ENCODE measurements at regions not wholly inside any gene's neighbourhood (a gene's known extent, or its start where the extent isn't known, plus 50 kb on each side); places are given as distances from the start of the nearest gene placed in this dataset.

- Histone ChIP-seq H3K4me1 (ENCODE audit: insufficient read depth, low read length) (peaks cover 39% of the 10 kb centered on the region), H3K4me3 (replicated peaks in 1 of 3; ENCODE audit: insufficient read depth in 1 of 3, low read depth in 2 of 3, low read length in 3 of 3) (no peak overlapping the region), H3K9me3 (ENCODE audit: low read length) (no peaks in the 10 kb centered on the region), H3K9ac (ENCODE audit: insufficient read depth, low read depth, low read length) (no peak overlapping the region), H3K36me3 (replicated peaks in 1 of 2; ENCODE audit: control insufficient read depth in 1 of 2, insufficient read depth in 2 of 2, low read length in 2 of 2) (no peaks in the 10 kb centered on the region), H3K27ac (ENCODE audit: extremely low read length, insufficient read depth, low read length) (no peak overlapping the region), H3K4me2 (ENCODE audit: low read depth, low read length) (no peak overlapping the region), H4K20me1 (ENCODE audit: insufficient read depth, low read length) (no peaks in the 10 kb centered on the region), H3K79me2 (ENCODE audit: insufficient read depth, low read length) (no peaks in the 10 kb centered on the region), H3K27me3 (ENCODE audit: control insufficient read depth in 1 of 2, insufficient read depth in 2 of 2, low read length in 2 of 2) (no peaks in the 10 kb centered on the region), H2AFZ (ENCODE audit: low read length) (no peak overlapping the region)
- ChIA-PET POLR2A (no interaction called here), CTCF (ENCODE audit: low intra/inter-chr PET ratio, low total read pairs) (no interaction called here)
- in situ Hi-C loops (cut with HindIII; ENCODE audit: extremely low pct_ligation_motif_present, low pct_unique_long_range_greater_than_20kb) (no loop called here), intact Hi-C loops (cut with micrococcal nuclease; ENCODE audit: unreplicated experiment) (no loop called here)
- DNase-seq (ENCODE audit: low spot score) (no peak), FAIRE-seq (no peak), ATAC-seq (no peak)
- BruUV-seq (replicated peaks) = no TSS peak
- TF ChIP-seq RARG (CRISPR knock-in tag; IDR thresholded peaks at IDR 0.05; ENCODE audit: low read depth) = no peak
- peak; percentile 24 for TF ChIP-seq HNRNPK (IDR thresholded peaks at IDR 0.05; ENCODE audit: low read depth, low read length, poor library complexity, severe bottlenecking)
- TF ChIP-seq ZNF605 (CRISPR knock-in tag; IDR thresholded peaks at IDR 0.05) = no peak
- no peak for TF ChIP-seq NR3C1 (CRISPR knock-in tag; IDR thresholded peaks at IDR 0.05)
- no peak for TF ChIP-seq SP1 (IDR thresholded peaks at IDR 0.05)
- TF ChIP-seq SP1 (CRISPR knock-in tag; IDR thresholded peaks at IDR 0.05) = no peak
Observed at GRCh38 chr6:87829622-87830121, 127.6 kb upstream of the AKIRIN2 start.

DNA sequence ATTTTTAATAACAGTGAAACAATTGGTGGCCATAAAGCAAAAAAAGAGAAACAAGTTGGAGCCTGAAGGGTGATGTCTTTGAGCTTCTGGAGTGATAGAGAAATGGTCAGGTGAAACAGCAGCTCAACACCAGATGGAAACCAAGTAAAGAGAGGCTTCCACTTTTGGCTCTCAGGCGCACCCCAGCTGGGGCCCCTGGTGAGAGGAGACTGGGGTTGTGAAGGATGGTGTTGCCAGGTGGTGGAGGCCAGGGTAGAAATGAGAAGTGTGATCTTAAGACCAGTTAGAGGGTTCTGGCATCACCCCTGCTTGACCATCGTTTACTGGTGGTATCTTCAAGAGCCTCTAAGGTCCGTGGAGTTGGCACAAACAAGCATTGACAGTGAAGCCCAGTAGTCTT, 126.0 kb upstream of the AKIRIN2 start:
- intact Hi-C loops (cut with micrococcal nuclease; ENCODE audit: unreplicated experiment) = no loop called here
- 100% methylated on average over 3 of the region's 3 CpGs for WGBS (ENCODE audit: low lambda C conversion rate)
- Histone ChIP-seq H3K9me3 (ENCODE audit: low read length) (no peaks in the 10 kb centered on the region), H3K4me1 (ENCODE audit: insufficient read depth, low read length) (peaks cover 48% of the 10 kb centered on the region), H3K4me3 (replicated peaks in 1 of 3; ENCODE audit: insufficient read depth in 1 of 3, low read depth in 2 of 3, low read length in 3 of 3) (no peak overlapping the region), H3K9ac (ENCODE audit: insufficient read depth, low read depth, low read length) (no peak overlapping the region), H3K27me3 (ENCODE audit: control insufficient read depth in 1 of 2, insufficient read depth in 2 of 2, low read length in 2 of 2) (no peaks in the 10 kb centered on the region), H3K36me3 (replicated peaks in 1 of 2; ENCODE audit: control insufficient read depth in 1 of 2, insufficient read depth in 2 of 2, low read length in 2 of 2) (no peaks in the 10 kb centered on the region), H3K27ac (ENCODE audit: extremely low read length, insufficient read depth, low read length) (no peak overlapping the region), H2AFZ (ENCODE audit: low read length) (no peak overlapping the region), H3K4me2 (ENCODE audit: low read depth, low read length) (no peak overlapping the region), H3K79me2 (ENCODE audit: insufficient read depth, low read length) (no peaks in the 10 kb centered on the region), H4K20me1 (ENCODE audit: insufficient read depth, low read length) (no peaks in the 10 kb centered on the region)
- ChIA-PET CTCF (ENCODE audit: low intra/inter-chr PET ratio, low total read pairs) (no interaction called here), POLR2A (no interaction called here)
- ATAC-seq = no peak
- BruUV-seq (replicated peaks) = no TSS peak
- no peak for FAIRE-seq
- in situ Hi-C loops (cut with HindIII; ENCODE audit: extremely low pct_ligation_motif_present, low pct_unique_long_range_greater_than_20kb) = no loop called here
- DNase-seq (ENCODE audit: low spot score) = no peak
- TF ChIP-seq DPF2 (CRISPR knock-in tag; IDR thresholded peaks at IDR 0.05; ENCODE audit: borderline replicate concordance, low read depth) (no peak), MXD4 (CRISPR knock-in tag; IDR thresholded peaks at IDR 0.05) (no peak), TRIM22 (IDR thresholded peaks at IDR 0.05) (no peak), ZNF317 (CRISPR knock-in tag; IDR thresholded peaks at IDR 0.05) (no peak), ZNF7 (CRISPR knock-in tag; IDR thresholded peaks at IDR 0.05) (no peak)
- TF ChIP-seq, protein P1, sequence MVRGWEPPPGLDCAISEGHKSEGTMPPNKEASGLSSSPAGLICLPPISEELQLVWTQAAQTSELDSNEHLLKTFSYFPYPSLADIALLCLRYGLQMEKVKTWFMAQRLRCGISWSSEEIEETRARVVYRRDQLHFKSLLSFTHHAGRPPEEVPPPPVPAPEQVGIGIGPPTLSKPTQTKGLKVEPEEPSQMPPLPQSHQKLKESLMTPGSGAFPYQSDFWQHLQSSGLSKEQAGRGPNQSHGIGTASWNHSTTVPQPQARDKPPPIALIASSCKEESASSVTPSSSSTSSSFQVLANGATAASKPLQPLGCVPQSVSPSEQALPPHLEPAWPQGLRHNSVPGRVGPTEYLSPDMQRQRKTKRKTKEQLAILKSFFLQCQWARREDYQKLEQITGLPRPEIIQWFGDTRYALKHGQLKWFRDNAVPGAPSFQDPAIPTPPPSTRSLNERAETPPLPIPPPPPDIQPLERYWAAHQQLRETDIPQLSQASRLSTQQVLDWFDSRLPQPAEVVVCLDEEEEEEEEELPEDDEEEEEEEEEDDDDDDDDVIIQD (CRISPR knock-in tag; IDR thresholded peaks at IDR 0.05; ENCODE audit: low read depth) = no peak
- TF ChIP-seq, protein P2, sequence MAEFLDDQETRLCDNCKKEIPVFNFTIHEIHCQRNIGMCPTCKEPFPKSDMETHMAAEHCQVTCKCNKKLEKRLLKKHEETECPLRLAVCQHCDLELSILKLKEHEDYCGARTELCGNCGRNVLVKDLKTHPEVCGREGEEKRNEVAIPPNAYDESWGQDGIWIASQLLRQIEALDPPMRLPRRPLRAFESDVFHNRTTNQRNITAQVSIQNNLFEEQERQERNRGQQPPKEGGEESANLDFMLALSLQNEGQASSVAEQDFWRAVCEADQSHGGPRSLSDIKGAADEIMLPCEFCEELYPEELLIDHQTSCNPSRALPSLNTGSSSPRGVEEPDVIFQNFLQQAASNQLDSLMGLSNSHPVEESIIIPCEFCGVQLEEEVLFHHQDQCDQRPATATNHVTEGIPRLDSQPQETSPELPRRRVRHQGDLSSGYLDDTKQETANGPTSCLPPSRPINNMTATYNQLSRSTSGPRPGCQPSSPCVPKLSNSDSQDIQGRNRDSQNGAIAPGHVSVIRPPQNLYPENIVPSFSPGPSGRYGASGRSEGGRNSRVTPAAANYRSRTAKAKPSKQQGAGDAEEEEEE (CRISPR knock-in tag; IDR thresholded peaks at IDR 0.05; ENCODE audit: borderline replicate concordance) = no peak
